H1 (cell line): ENCODE measurements at regions not wholly inside any gene's neighbourhood (a gene's known extent, or its start where the extent isn't known, plus 50 kb on each side); places are given as distances from the start of the nearest gene placed in this dataset.

Experiments
- CTCF ChIA-PET: fragments of 300-600 bp; sonication (Branson Sonifier 250); formaldehyde crosslinking; loops from one replicate; lab custom pipeline; 2021; ENCODE audit not compliant: partially characterized antibody; lab: Charles Lee
- POLR2A ChIA-PET: fragments of 300-600 bp; sonication (Branson Sonifier 250); formaldehyde crosslinking; loops from one replicate; lab custom pipeline; 2021; ENCODE audit warnings: inconsistent platforms; ENCODE audit not compliant: partially characterized antibody; lab: Charles Lee
- DNase-seq, 2 experiments: peaks; one replicate each; pipeline versions ENCODE4 v3.0.0 to v3.0.0-alpha.2; 2010 to 2022; ENCODE audit warnings: low spot score in 2 of 2, low read depth in 1 of 2, mixed read lengths in 1 of 2
- FAIRE-seq: peaks from 2 replicates; lab custom pipeline; 2011; peaks lifted over from hg19 to GRCh38; lab: Jason Lieb, UNC
- H2AFZ ChIP-seq: 2 replicates; pipeline ENCODE4 v1.8.1; 2012; ENCODE audit warnings: low read length, inconsistent platforms
- H2AK5ac ChIP-seq: 2 replicates; pipeline ENCODE4 v1.6.1; 2013; ENCODE audit warnings: low read depth, low read length
- H2BK120ac ChIP-seq: replicated peaks from 2 replicates; pipeline ENCODE3; 2013; ENCODE audit warnings: low read depth, low read length, inconsistent platforms
- H2BK12ac ChIP-seq: 2 replicates; pipeline ENCODE4 v1.6.1; 2013; ENCODE audit warnings: low read depth, low read length
- H2BK15ac ChIP-seq: 2 replicates; pipeline ENCODE4 v1.6.1; 2013; ENCODE audit warnings: low read length
- H2BK20ac ChIP-seq: 2 replicates; pipeline ENCODE4 v1.6.1; 2013; ENCODE audit warnings: low read length
- H2BK5ac ChIP-seq: 2 replicates; pipeline ENCODE4 v1.6.1; 2013; ENCODE audit warnings: low read depth, low read length
- H3K14ac ChIP-seq: 2 replicates; pipeline ENCODE4 v1.6.1; 2013; ENCODE audit warnings: inconsistent platforms; ENCODE audit not compliant: insufficient read length
- H3K18ac ChIP-seq: 2 replicates; pipeline ENCODE4 v1.6.1; 2013; ENCODE audit warnings: low read length; ENCODE audit errors: extremely low read depth
- H3K23ac ChIP-seq: 2 replicates; pipeline ENCODE4 v1.6.1; 2013; ENCODE audit warnings: inconsistent platforms; ENCODE audit not compliant: insufficient read length
- H3K23me2 ChIP-seq: 2 replicates; pipeline ENCODE4 v1.6.1; 2013; ENCODE audit warnings: low read depth, low read length
- H3K27ac ChIP-seq: 2 replicates; pipeline ENCODE4 v1.6.1; 2011; ENCODE audit warnings: low read depth, low read length, inconsistent platforms
- H3K27me3 ChIP-seq, 4 experiments: replicated peaks in 1 of 4; 1 replicate in 1 of 4; 2 replicates in 3 of 4; pipeline versions ENCODE4 v1.6.1 to v1.8.1; 2011 to 2013; ENCODE audit warnings: low read length in 3 of 4, mild to moderate bottlenecking in 3 of 4, inconsistent platforms in 2 of 4, mixed read lengths in 2 of 4, moderate library complexity in 1 of 4; ENCODE audit not compliant: control insufficient read depth in 3 of 4, insufficient read depth in 3 of 4; ENCODE audit errors: extremely low read depth in 1 of 4
- H3K36me3 ChIP-seq, 4 experiments: 2 replicates each; pipeline versions ENCODE4 v1.6.1 to v1.8.1; 2011 to 2013; ENCODE audit warnings: mild to moderate bottlenecking in 4 of 4, low read length in 3 of 4, moderate library complexity in 2 of 4, control low read depth in 1 of 4, inconsistent platforms in 1 of 4; ENCODE audit not compliant: insufficient read depth in 4 of 4, control insufficient read depth in 2 of 4
- H3K4ac ChIP-seq: replicated peaks from 2 replicates; pipeline ENCODE3; 2013; ENCODE audit warnings: low read length, low read depth, mixed read lengths, inconsistent platforms; ENCODE audit not compliant: insufficient read length
- H3K4me1 ChIP-seq, 4 experiments: replicated peaks in 1 of 4; 1 replicate in 1 of 4; 2 replicates in 3 of 4; pipeline versions ENCODE4 v1.6.1 to v1.8.1; 2011 to 2013; ENCODE audit warnings: low read length in 3 of 4, inconsistent platforms in 2 of 4, mixed read lengths in 1 of 4; ENCODE audit not compliant: insufficient read depth in 4 of 4, control insufficient read depth in 3 of 4
- H3K4me2 ChIP-seq, 2 experiments: 2 replicates each; pipeline versions ENCODE4 v1.6.1 to v1.8.1; 2011 to 2013; ENCODE audit warnings: low read depth in 2 of 2, low read length in 2 of 2, control low read depth in 1 of 2, inconsistent platforms in 1 of 2, mild to moderate bottlenecking in 1 of 2; ENCODE audit not compliant: insufficient read depth in 1 of 2
- H3K4me3 ChIP-seq, 4 experiments: fragments of 200-600, 300-600 bp in 1 of 4; sonication (generic), shearing (Covaris generic), sonication (Bioruptor Twin) in 1 of 4; 2 replicates each; pipeline versions ENCODE4 v1.5.1 to v1.8.1; 2011 to 2016; ENCODE audit warnings: low read length in 4 of 4, low read depth in 3 of 4, control low read depth in 2 of 4, inconsistent platforms in 2 of 4, mild to moderate bottlenecking in 2 of 4, mixed read lengths in 1 of 4, moderate library complexity in 1 of 4; ENCODE audit not compliant: insufficient read depth in 2 of 4; ENCODE audit errors: extremely low read depth in 1 of 4
- H3K56ac ChIP-seq: replicated peaks from 2 replicates; pipeline ENCODE3; 2013; ENCODE audit warnings: low read depth, mild to moderate bottlenecking, mixed read lengths, low read length, inconsistent platforms; ENCODE audit not compliant: insufficient read length
- H3K79me1 ChIP-seq: 2 replicates; pipeline ENCODE4 v1.6.1; 2013; ENCODE audit warnings: low read depth, low read length, control low read depth
- H3K79me2 ChIP-seq, 2 experiments: 2 replicates each; pipeline versions ENCODE4 v1.6.1 to v1.8.1; 2012 to 2013; ENCODE audit warnings: low read length in 2 of 2, mild to moderate bottlenecking in 2 of 2, inconsistent platforms in 1 of 2; ENCODE audit not compliant: insufficient read depth in 2 of 2, control insufficient read depth in 1 of 2
- H3K9ac ChIP-seq, 4 experiments: replicated peaks in 1 of 4; 1 replicate in 1 of 4; 2 replicates in 3 of 4; pipeline versions ENCODE4 v1.6.1 to v1.8.1; 2011 to 2013; ENCODE audit warnings: low read depth in 3 of 4, low read length in 3 of 4, control low read depth in 2 of 4, mild to moderate bottlenecking in 2 of 4, moderate library complexity in 2 of 4, inconsistent platforms in 1 of 4; ENCODE audit errors: extremely low read depth in 1 of 4
- H3K9me3 ChIP-seq, 2 experiments: 2 replicates each; pipeline versions ENCODE4 v1.6.1 to v1.8.1; 2012 to 2013; ENCODE audit warnings: mild to moderate bottlenecking in 2 of 2, moderate library complexity in 2 of 2, control low read depth in 1 of 2, inconsistent platforms in 1 of 2, low read depth in 1 of 2, low read length in 1 of 2, mixed read lengths in 1 of 2; ENCODE audit not compliant: insufficient read depth in 2 of 2
- H4K20me1 ChIP-seq, 2 experiments: replicated peaks in 1 of 2; 2 replicates each; pipeline versions ENCODE3 to v1.8.1; 2011 to 2013; ENCODE audit warnings: inconsistent platforms in 2 of 2, low read length in 2 of 2, mild to moderate bottlenecking in 1 of 2; ENCODE audit not compliant: insufficient read depth in 2 of 2, control insufficient read depth in 1 of 2
- H4K5ac ChIP-seq: 2 replicates; pipeline ENCODE4 v1.6.1; 2013; ENCODE audit warnings: low read length, low read depth, mixed read lengths, inconsistent platforms; ENCODE audit not compliant: insufficient read length
- H4K8ac ChIP-seq: 2 replicates; pipeline ENCODE4 v1.8.0; 2013; ENCODE audit warnings: mild to moderate bottlenecking, moderate library complexity, low read length, inconsistent platforms; ENCODE audit not compliant: insufficient read depth; ENCODE audit errors: extremely low read depth
- H4K91ac ChIP-seq: replicated peaks from 2 replicates; pipeline ENCODE3; 2013; ENCODE audit warnings: low read length, mixed read lengths, inconsistent platforms; ENCODE audit not compliant: insufficient read length
- CHD7 ChIP-seq: fragments of 300-600 bp; sonication (generic); IDR thresholded peaks from 2 replicates; pipeline ENCODE4 v1.7.1; 2012; ENCODE audit warnings: low read length, moderate library complexity, mild to moderate bottlenecking, inconsistent platforms; ENCODE audit not compliant: insufficient replicate concordance
- POLR2AphosphoS5 ChIP-seq: IDR thresholded peaks from 2 replicates; pipeline ENCODE4 v1.6.1; 2011; ENCODE audit warnings: low read depth, low read length

GRCh38 chr5:118126159-118126558 lies 862.2 kb downstream of the DTWD2 start:
- CTCF ChIA-PET: no interaction called here
- Histone ChIP-seq H2BK5ac (no peak overlapping the region), H2BK15ac (no peak overlapping the region), H2BK12ac (no peak overlapping the region), H2BK120ac (no peak overlapping the region), H4K91ac (no peak overlapping the region), H3K9ac (no peak overlapping the region), H3K4ac (no peak overlapping the region), H4K20me1 (no peaks in the 10 kb centered on the region), H3K4me1 (no peaks in the 10 kb centered on the region), H2BK20ac (no peak overlapping the region), H3K36me3 (no peaks in the 10 kb centered on the region), H3K23me2 (no peaks in the 10 kb centered on the region), H3K4me2 (no peak overlapping the region), H3K27ac (no peak overlapping the region), H3K14ac (no peak overlapping the region), H3K27me3 (peaks cover 0 to 1% (median 0%) of the 10 kb centered on the region in 4 experiments; a peak in 1 of 7 replicates), H3K18ac (no peak overlapping the region), H2AFZ (no peak overlapping the region), H4K8ac (no peak overlapping the region), H3K56ac (no peak overlapping the region), H3K79me1 (no peaks in the 10 kb centered on the region), H3K79me2 (no peaks in the 10 kb centered on the region), H4K5ac (no peak overlapping the region), H3K9me3 (no peaks in the 10 kb centered on the region), H2AK5ac (no peak overlapping the region), H3K23ac (no peak overlapping the region), H3K4me3 (no peak overlapping the region)
- DNase-seq (no peak), FAIRE-seq (no peak)
- POLR2A ChIA-PET: no interaction called here
- TF ChIP-seq POLR2AphosphoS5: no peak
- no peak for TF ChIP-seq CHD7
